ENCODE measurements at regions not wholly inside any gene's neighbourhood (a gene's known extent, or its start where the extent isn't known, plus 50 kb on each side); places are given as distances from the start of the nearest gene placed in this dataset.

GRCh38 chr4:97309121-97309520, 834.2 kb downstream of the STPG2 start:
- DNase-seq (ENCODE audit: low spot score), result no peak
- no peaks in the 10 kb centered on the region for H3K4me1 ChIP-seq (ENCODE audit: control insufficient read depth in 4 of 4, insufficient read depth in 4 of 4, low read length in 3 of 4)
- H3K9ac ChIP-seq (ENCODE audit: low read depth in 1 of 2, low read length in 2 of 2), result no peak overlapping the region
- no peaks in the 10 kb centered on the region for H3K9me3 ChIP-seq (ENCODE audit: control insufficient read depth in 4 of 4, low read length in 3 of 4)
- no peak overlapping the region for H3K4me3 ChIP-seq (ENCODE audit: low read depth in 1 of 3, low read length in 3 of 3)
- H3K27ac ChIP-seq (ENCODE audit: low read depth in 1 of 2, low read length in 2 of 2), result no peak overlapping the region
- H3K27me3 ChIP-seq (ENCODE audit: control insufficient read depth in 4 of 4, insufficient read depth in 4 of 4, low read length in 3 of 4), result no peaks in the 10 kb centered on the region
- TF ChIP-seq HNF4A (conservative IDR thresholded peaks at IDR 0.05) (no peak), FOXA1 (IDR thresholded peaks at IDR 0.05) (no peak)
- H3K36me3 ChIP-seq (ENCODE audit: control insufficient read depth in 4 of 4, insufficient read depth in 3 of 4, low read depth in 1 of 4, low read length in 3 of 4), result no peaks in the 10 kb centered on the region

GRCh38 chr4:97317201-97317600, 826.1 kb downstream of the STPG2 start:
- Histone ChIP-seq H3K27me3 (ENCODE audit: control insufficient read depth in 4 of 4, insufficient read depth in 4 of 4, low read length in 3 of 4) (no peaks in the 10 kb centered on the region), H3K9me3 (ENCODE audit: control insufficient read depth in 4 of 4, low read length in 3 of 4) (no peaks in the 10 kb centered on the region), H3K4me3 (ENCODE audit: low read depth in 1 of 3, low read length in 3 of 3) (no peak overlapping the region), H3K4me1 (ENCODE audit: control insufficient read depth in 4 of 4, insufficient read depth in 4 of 4, low read length in 3 of 4) (peaks cover 0 to 2% (median 0%) of the 10 kb centered on the region in 4 donors), H3K36me3 (ENCODE audit: control insufficient read depth in 4 of 4, insufficient read depth in 3 of 4, low read depth in 1 of 4, low read length in 3 of 4) (no peaks in the 10 kb centered on the region), H3K9ac (ENCODE audit: low read depth in 1 of 2, low read length in 2 of 2) (no peak overlapping the region), H3K27ac (ENCODE audit: low read depth in 1 of 2, low read length in 2 of 2) (no peak overlapping the region)
- DNase-seq (ENCODE audit: low spot score), result no peak
- TF ChIP-seq TAF1 (conservative IDR thresholded peaks at IDR 0.05) (no peak), MAX (IDR thresholded peaks at IDR 0.05) (no peak), NR2F2 (IDR thresholded peaks at IDR 0.05) (no peak), FOXA2 (IDR thresholded peaks at IDR 0.05) (no peak), GABPA (IDR thresholded peaks at IDR 0.05 in 1 of 2, conservative IDR thresholded peaks at IDR 0.05 in 1 of 2) (no peak), REST (IDR thresholded peaks at IDR 0.05) (no peak), CTCF (IDR thresholded peaks at IDR 0.05; ENCODE audit: low read depth, low read length, missing input control) (no peak)
- WGBS, result 51% methylated on average over 2 of the region's 2 CpGs

GRCh38 chr4:97317671-97318070, 825.6 kb downstream of the STPG2 start:
- Histone ChIP-seq H3K27me3 (ENCODE audit: control insufficient read depth in 4 of 4, insufficient read depth in 4 of 4, low read length in 3 of 4) (no peaks in the 10 kb centered on the region), H3K36me3 (ENCODE audit: control insufficient read depth in 4 of 4, insufficient read depth in 3 of 4, low read depth in 1 of 4, low read length in 3 of 4) (no peaks in the 10 kb centered on the region), H3K4me3 (ENCODE audit: low read depth in 1 of 3, low read length in 3 of 3) (no peak overlapping the region), H3K9me3 (ENCODE audit: control insufficient read depth in 4 of 4, low read length in 3 of 4) (no peaks in the 10 kb centered on the region), H3K9ac (ENCODE audit: low read depth in 1 of 2, low read length in 2 of 2) (no peak overlapping the region), H3K4me1 (ENCODE audit: control insufficient read depth in 4 of 4, insufficient read depth in 4 of 4, low read length in 3 of 4) (peaks cover 0 to 2% (median 0%) of the 10 kb centered on the region in 4 donors), H3K27ac (ENCODE audit: low read depth in 1 of 2, low read length in 2 of 2) (no peak overlapping the region)
- WGBS, result 29% methylated on average over 2 of the region's 2 CpGs
- no peak for DNase-seq (ENCODE audit: low spot score)
- TF ChIP-seq ATF3 (IDR thresholded peaks at IDR 0.05), result no peak
- no peak for TF ChIP-seq RAD21 (IDR thresholded peaks at IDR 0.05)
- no peak for TF ChIP-seq FOXA2 (IDR thresholded peaks at IDR 0.05)
- TF ChIP-seq HNF4A (conservative IDR thresholded peaks at IDR 0.05), result no peak
- no peak for TF ChIP-seq FOXA1 (IDR thresholded peaks at IDR 0.05)
- TF ChIP-seq GABPA (IDR thresholded peaks at IDR 0.05 in 1 of 2, conservative IDR thresholded peaks at IDR 0.05 in 1 of 2), result no peak
- no peak for TF ChIP-seq REST (IDR thresholded peaks at IDR 0.05)
- TF ChIP-seq SP1 (IDR thresholded peaks at IDR 0.05), result no peak
- TF ChIP-seq JUND (IDR thresholded peaks at IDR 0.05), result no peak
- TF ChIP-seq NR2F2 (IDR thresholded peaks at IDR 0.05), result no peak
- no peak for TF ChIP-seq CTCF (IDR thresholded peaks at IDR 0.05; ENCODE audit: low read depth, low read length, missing input control)

Data from liver (tissue), 8 donors.